Cardiac fibroblast (primary cell): ENCODE measurements at regions not wholly inside any gene's neighbourhood (a gene's known extent, or its start where the extent isn't known, plus 50 kb on each side); places are given as distances from the start of the nearest gene placed in this dataset.

ENCODE experiments used
- DNase-seq, 2 donors: peaks; one replicate each; pipeline versions ENCODE4 v3.0.0 to v3.0.0-alpha.2; 2010; ENCODE audit warnings: low read depth in 2 of 2
- H3K4me3 ChIP-seq, 2 donors: replicated peaks in 1 of 2; 1 replicate in 1 of 2; 2 replicates in 1 of 2; pipeline ENCODE4 v1.5.1; 2011; ENCODE audit warnings: low read depth in 2 of 2, low read length in 2 of 2, mild to moderate bottlenecking in 2 of 2, moderate library complexity in 1 of 2
- CTCF ChIP-seq: IDR thresholded peaks from one replicate; pipeline ENCODE4 v1.5.1; 2011; ENCODE audit warnings: low read depth, mild to moderate bottlenecking, low read length, inconsistent platforms

- TF ChIP-seq CTCF, result no peak
- no peak overlapping the region for H3K4me3 ChIP-seq
- no peak for DNase-seq
Measured at GRCh38 chr16:64445245-64445644, 676.6 kb downstream of the CDH11 start.

GRCh38 chr16:64440421-64440831 lies 681.4 kb downstream of the CDH11 start:
- H3K4me3 ChIP-seq, result no peak overlapping the region
- no peak for TF ChIP-seq CTCF
- peak; percentile 93 to 98 for DNase-seq

- TF ChIP-seq CTCF, result no peak
- DNase-seq, result peak in 1 of 2 donors; percentile 28
- no peak overlapping the region for H3K4me3 ChIP-seq
Measured at GRCh38 chr16:64440005-64440404, 681.9 kb downstream of the CDH11 start.

- TF ChIP-seq CTCF, result no peak
- DNase-seq, result no peak
- H3K4me3 ChIP-seq, result no peak overlapping the region
Measured at GRCh38 chr16:64437706-64438324, 684.0 kb downstream of the CDH11 start.

GRCh38 chr16:64434526-64435069 lies 687.3 kb downstream of the CDH11 start:
- no peak for DNase-seq
- no peak overlapping the region for H3K4me3 ChIP-seq
- TF ChIP-seq CTCF, result no peak

GRCh38 chr16:64428463-64429113 lies 693.3 kb downstream of the CDH11 start:
- no peak overlapping the region for H3K4me3 ChIP-seq
- peak; percentile 67 to 72 for DNase-seq

More at GRCh38 chr16:64428463-64429113, 693.3 kb downstream of the CDH11 start:
- TF ChIP-seq CTCF, result no peak
